HG03103 (cell line): ENCODE measurements at regions not wholly inside any gene's neighbourhood (a gene's known extent, or its start where the extent isn't known, plus 50 kb on each side); places are given as distances from the start of the nearest gene placed in this dataset.
"Not testable (repeated sequence)": the region's sequence is repeated elsewhere in the genome, so short reads cannot be mapped to it uniquely, and the experiment has no call there.

Experiments
- ATAC-seq: cut with Tn5 transposase; IDR thresholded peaks from one replicate; pipeline ENCODE4 v1.9.1; 2021; ENCODE audit warnings: low read depth; ENCODE audit not compliant: unreplicated experiment

DNA sequence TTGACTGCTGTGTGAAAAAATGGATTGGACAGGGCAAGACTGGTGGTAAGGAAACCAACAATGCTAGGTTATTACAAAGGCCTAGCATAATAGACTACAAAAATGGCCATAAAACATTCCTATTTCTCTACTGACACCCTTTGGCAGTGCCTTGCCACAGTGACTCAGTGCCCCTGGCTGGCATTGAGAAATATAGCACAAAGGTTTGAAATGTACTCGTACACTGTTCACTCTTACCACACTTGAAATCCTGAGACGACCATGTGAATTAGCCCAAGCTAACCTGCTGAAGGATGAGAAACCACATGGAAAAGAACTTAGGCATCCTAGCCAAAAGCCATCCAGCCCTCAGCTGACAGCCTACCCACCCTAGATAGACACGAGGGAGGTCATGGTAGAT, 149.8 kb upstream of the PALMD start:
- ATAC-seq, result no peak

DNA sequence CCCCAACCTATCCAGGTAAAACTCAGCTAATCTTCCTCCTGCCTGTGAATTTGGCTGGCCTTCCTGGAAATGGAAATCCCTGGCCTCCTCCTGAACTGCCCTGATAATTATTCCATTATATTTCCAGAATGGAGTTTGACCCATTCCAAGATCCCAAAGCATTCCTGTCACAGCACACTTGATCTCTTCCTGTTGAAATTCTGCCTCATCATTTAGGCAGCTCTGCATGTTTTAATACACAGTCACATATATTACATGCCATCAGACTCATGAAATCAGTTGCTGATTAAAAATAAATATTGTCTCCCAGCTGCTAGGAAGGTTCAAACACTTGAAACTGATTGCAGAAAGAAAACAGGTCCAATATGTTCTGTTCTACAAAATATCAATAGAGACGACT, 148.2 kb upstream of the PALMD start:
- no peak for ATAC-seq

DNA sequence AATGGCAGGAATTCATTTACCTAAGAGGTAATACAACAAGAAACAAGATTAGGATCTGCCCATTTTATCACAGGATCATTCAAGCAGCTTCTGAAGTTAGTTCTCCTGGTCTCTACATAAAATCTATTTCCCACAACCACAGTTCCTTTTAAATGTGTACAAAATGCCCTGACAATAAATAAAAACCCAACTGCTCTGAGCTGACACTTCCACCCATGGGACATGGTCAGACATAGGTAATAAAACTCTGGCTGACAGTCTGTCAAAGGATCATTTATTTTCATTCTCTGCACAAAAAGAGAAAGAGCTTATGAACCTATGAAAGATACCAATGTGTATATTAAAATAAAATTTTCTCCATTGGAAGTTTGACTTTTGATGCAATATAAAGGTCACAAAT, 145.4 kb upstream of the PALMD start:
- no peak for ATAC-seq

DNA sequence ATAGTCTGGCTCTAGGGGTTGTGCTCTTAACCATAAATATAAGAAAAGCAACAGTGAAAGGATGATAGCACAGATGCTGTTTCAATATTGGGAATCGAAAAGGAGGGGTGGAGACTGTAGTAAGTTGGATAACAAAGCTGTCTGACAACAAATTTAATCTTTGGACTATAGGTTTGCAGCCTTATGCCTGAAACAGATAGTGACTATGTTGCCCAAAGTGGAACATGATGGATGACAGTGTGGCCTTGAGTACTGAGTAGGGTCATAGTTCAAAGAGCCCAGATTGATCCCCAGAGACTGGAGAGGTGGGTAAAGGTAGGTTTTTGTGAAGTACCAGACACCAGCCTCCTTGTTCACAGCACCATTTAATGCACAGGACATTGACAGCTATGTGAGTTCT, 144.0 kb upstream of the PALMD start:
- ATAC-seq, result no peak

DNA sequence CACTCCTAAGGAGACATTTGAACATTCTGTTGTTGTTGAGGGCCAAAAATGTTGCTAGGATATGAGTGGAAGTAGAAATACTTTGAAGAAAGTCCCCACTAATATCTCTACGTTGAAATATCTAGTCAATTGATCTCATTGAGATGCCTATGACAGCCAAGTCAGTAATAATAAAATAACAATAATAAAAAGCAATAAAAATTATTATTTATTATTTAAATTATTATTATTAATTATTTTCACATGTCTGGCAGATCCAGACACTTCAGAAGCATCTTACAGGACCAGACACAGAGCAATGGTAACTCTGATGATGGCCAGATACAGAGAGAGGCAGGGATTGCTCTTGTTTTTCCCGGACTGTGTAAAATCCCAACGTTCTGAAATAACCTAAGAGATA, 143.5 kb upstream of the PALMD start:
- ATAC-seq, result no peak

DNA sequence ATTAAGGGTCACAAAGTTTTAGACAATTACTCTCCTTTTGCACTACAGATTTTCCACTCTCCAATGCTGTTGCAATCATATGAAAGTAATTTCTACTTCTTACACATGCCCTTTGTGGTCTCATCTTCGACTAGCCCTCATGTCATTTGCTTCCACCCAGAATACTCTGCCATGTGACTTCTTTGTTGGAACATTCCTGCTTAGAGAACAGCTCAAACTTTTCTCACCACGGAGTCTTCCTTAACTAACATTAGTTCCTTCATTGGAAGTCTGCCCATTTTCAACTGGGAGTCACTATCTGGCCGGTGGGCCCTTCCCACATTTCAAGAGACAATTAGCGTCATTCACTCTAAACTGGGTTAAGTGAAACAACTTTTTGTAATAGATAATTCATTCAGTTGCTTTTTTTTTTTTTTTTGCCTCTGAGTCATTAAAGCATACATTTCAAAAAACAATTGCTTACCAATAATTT, 142.6 kb upstream of the PALMD start:
- ATAC-seq, result no peak

DNA sequence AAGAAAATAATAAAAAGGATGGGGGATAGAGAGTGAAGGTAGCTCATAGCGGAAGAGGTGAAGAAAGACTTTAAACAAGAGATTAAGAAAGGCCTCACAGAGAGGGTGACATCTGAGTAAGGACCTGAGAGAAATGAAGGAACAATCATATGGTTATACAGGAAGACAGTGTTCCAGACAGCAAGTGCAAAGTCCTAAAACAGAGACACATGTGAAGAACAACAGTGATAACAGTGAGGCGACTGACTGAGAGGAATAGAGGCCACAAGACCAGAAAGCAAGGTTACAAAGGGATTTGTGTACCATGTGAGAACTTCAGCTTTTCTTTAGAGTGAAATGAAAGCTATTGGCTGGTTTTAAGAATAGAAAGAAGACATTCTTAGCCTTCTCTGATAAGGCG, 141.6 kb upstream of the PALMD start:
- no peak for ATAC-seq

DNA sequence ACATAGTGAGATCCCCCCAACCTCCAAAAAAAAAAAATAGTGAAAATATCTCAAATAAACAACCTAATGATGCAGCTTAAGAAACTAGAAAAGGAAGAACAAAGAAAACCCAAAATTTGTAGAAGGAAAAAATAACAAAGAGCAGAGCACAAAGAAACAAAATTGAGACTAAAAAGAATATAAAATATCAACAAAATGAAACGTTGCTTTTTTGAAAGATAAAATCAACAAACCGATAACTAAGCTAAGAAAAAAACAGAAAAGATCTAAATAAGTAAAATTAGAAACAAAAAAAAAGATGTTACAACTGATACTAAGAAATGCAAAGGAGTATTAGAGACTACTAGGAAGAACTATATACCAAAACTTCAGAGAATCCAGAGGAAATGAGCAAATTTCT, 139.3 kb upstream of the PALMD start:
- no peak for ATAC-seq

DNA sequence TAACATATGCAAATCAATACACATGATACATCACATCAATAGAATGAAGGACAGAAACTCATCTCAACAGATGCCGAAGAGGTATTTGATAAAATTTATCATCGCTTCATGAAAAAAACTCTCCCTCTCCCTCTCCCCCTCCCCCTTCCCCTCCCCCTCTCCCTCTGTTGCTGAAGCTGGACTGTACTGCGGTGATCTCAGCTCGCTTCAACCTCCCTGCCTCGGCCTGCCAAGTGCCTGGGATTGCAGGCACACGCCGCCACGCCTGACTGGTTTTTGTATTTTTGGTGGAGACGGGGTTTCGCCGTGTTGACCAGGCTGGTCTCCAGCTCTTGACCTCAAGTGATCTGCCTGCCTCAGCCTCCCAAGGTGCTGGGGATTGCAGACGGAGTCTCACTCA, 138.5 kb upstream of the PALMD start:
- not testable (repeated sequence) for ATAC-seq

DNA sequence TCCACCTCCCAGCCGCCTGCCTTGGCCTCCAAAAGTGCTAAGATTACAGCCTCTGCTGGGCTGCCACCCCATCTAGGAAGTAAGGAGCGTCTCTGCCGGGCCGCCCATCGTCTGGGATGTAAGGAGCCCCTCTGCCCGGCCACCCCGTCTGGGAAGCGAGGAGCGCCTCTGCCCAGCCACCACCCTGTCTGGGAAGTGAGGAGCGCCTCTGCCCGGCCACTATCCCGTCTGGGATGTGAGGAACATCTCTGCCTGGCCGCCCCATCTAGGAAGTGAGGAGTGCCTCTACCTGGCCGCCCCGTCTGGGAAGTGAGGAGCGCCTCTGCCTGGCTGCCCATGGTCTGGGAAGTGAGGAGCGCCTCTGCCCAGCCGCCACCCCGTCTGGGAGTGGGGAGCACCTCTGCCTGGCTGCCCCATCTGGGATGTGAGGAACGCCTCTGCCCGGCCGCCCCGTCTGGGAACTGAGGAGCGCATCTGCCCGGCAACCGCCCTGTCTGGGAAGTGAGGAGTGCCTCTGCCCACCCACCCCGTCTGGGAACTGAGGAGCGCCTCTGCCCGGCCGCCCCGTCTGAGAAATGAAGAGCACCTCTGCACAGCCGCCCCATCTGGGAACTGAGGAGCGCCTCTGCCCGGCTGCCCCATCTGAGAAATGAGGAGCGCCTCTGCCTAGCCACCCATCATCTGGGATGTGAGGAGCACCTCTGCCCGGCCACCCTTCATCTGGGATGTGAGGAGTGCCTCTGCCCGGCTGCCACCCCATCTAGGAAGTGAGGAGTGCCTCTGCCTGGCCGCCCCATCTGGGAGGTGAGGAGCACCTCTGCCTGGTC, 137.8 kb upstream of the PALMD start:
- no peak for ATAC-seq

DNA sequence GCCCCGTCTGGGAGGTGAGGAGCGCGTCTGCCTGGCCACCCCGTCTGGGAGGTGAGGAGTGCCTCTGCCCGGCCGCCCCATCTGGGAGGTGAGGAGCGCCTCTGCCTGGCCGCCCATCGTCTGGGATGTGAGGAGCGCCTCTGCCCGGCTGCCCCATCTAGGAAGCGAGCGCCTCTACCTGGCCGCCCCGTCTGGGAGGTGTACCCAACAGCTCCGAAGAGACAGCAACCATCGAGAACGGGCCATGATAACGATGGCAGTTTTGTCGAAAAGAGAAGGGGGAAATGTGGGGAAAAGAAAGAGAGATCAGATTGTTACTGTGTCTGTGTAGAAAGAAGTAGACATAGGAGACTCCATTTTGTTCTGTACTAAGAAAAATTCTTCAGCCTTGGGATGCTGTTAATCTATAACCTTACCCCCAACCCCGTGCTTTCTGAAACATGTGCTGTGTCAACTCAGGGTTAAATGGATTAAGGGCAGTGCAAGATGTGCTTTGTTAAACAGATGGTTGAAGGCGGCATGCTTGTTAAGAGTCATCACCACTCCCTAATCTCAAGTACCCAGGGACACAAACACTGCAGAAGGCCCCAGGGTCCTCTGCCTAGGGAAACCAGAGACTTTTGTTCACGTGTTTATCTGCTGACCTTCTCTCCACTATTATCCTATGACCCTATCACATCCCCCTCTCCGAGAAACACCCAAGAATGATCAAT, 137.0 kb upstream of the PALMD start:
- not testable (repeated sequence) for ATAC-seq

DNA sequence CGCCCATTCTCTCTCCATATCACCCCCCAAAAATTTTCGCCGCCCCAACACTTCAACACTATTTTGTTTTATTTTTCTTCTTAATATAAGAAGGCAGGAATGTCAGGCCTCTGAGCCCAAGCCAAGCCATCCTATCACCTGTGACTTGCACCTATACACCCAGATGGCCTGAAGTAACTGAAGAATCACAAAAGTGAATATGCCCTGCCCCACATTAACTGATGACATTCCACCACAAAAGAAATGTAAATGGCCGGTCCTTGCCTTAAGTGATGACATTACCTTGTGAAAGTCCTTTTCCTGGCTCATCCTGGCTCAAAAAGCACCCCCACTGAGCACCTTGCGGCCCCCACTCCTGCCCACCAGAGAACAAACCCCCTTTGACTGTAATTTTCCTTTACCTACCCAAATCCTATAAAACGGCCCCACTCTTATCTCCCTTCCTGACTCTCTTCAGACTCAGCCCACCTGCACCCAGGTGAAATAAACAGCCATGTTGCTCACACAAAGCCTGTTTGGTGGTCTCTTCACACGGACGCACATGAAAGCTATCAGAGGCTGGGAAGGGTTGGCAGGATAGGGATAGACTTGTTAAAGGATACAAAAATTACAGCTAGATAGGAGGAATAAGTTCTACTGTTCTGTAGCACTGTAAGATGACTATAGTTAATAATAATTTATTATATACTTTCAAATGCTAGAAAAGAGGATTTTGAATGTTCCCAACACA, 130.9 kb upstream of the PALMD start:
- not testable (repeated sequence) for ATAC-seq

DNA sequence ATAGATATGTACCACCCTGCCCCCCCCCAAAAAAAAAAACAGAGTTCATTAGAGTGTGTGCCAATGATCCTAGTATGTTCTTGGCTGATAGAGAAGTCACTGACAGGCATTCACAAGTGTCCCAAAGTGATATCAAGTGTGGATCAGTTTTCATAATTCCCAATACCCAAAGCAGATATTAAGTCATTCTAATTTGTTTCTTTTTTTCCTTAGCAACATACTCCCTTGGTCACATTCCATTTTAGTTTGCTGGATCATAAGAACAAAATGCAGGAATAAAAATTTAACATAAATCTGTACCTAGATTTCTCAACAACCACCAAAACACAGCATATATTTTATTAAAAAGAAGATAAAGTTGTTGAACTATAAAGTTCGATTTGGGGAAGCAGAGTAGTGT, 129.8 kb upstream of the PALMD start:
- no peak for ATAC-seq

DNA sequence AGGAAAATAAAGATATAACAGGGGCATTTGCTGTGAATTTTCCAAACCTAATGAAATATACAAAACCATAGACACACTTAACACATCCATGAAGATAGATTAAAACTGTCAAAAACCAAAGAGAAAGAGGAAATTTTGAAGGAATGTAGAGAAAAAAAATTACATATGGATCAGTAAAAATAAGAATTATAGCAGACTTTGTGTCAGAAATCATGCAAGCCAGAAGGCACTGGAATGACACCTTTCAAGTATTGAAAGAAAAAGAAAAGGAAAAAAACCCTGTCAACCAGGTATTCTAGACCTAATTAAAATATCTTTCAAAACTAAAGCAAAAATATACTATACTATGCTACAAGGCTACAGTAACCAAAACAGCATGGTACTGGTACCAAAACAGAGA, 125.8 kb upstream of the PALMD start:
- no peak for ATAC-seq

DNA sequence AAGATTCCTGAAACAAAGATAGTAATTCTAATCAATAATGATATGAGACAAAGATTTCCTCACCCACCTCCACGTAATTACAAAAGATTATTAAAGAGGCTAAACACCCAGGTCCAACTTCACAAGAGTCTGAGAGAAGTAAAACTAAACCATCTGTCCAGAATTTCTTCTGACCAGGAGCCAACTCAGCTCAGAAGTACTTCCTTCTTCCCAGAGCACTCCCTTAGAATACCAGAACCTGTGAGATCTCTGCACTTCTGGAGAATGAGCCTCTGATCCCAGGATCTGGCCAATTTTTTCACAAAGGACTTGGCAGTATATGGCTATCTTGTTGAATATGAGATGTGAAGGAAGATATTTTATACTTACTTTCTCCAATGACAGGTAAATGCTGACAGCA, 120.6 kb upstream of the PALMD start:
- no peak for ATAC-seq

DNA sequence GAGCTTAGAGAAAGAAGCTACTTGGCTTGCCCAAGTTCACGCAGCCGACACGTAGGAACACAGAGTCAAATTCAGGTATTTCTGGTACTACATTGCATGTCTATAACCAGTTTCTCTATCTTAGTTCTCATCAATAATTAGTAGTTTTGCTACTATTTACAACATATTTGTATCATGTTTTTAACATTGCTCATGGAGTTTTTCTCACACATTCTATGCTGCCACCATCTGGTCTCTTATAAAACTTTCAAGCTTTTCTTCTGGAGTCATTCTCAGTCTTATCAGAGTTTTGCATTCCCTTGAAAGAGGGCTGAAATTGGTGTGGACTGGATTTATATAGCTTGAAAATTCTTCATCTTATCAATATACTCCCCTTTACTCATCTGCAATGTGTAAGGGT, 118.8 kb upstream of the PALMD start:
- ATAC-seq, result no peak

DNA sequence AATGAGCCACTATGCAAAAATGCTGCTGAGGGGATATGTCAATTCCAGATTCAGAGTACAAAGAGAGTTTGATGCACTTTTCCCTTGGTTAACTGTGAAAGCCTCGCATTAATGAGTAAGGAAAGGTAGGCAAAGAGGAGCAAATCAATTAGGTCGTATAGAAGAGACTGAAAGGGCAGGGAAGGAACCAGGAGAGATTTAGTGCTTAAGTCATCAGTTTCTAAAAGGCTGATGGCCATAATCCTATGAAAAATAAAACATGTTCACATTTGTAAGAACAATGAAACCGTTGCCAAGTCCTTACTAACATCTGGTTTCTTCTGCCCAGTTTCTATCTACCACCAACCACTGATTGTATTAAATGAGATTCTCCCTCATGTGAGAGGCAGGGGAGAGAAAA, 118.4 kb upstream of the PALMD start:
- ATAC-seq, result no peak

DNA sequence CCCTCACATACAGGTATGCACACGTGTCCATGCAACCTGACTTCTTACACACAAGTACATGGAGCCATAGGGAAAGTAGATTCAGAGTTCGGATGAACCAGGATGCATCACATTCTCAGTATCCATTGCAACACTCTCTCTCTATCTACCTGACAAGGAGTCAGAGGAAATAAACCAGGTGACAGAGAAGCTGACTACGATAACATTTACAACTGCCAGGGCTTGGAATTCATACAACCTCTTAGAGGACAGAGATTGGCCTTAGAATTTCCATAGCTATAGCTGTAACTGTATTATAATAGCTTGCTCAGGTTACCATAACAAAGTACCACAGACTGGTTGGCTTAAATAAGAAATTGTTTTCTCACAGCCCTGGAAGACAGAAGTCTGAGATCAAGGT, 116.9 kb upstream of the PALMD start:
- ATAC-seq, result no peak

DNA sequence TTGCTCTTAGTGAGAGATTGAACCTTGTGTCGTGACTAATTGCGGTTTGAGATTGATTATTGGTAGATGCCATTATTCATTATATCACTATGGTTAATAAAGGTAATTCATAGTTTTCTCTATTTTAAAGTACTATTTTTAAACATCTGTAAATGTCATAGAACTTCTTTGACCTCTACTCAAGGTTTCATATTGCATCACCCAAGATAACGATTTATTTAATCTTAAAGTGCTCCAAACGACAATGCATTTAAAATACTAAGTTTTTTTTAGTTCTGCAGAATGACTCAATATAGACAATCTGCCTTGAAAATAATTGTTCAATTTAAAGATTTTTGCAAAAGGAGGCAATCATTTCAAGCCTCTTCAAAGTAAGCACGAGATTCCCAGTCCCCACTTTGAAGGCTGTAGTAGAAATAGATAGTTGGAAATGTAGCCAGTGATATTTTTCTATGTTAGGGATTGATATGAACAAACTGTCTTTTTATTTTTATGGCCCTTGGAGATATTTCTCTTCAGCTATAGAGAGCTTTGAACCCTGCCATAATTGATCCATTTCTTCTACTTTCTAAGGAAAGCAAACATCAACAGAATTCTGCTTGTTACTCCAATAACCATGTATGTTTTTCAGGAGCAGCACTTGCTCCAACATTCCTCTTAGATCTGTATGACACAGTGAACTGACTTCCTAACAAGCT, 114.2 kb upstream of the PALMD start:
- ATAC-seq, result no peak

DNA sequence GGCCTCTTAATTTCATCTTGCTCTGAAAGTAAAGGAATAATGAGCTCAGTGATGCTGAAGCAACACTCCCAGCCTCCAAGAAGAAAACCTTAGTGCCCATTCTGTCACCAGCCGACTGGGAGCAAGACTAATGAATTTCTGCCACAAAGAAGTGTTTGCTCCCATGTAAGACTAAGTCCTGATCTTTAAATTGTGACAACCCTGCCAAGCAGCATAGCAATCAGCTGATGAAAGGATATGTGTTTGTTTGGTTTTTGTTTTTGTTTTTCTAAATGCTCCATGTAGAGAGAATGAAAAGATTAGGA, 113.7 kb upstream of the PALMD start:
- ATAC-seq, result no peak
